H9 (cell line): ENCODE measurements at regions not wholly inside any gene's neighbourhood (a gene's known extent, or its start where the extent isn't known, plus 50 kb on each side); places are given as distances from the start of the nearest gene placed in this dataset.

Experiments
- DNase-seq: peaks from one replicate; pipeline ENCODE4 v3.0.0-alpha.2; 2017
- H2AFZ ChIP-seq: one replicate; pipeline ENCODE4 v1.6.1; 2013; ENCODE audit warnings: mild to moderate bottlenecking, low read length, control low read depth, moderate library complexity
- H2AK5ac ChIP-seq: 2 replicates; pipeline ENCODE4 v1.6.1; 2013; ENCODE audit warnings: low read length, control low read depth, mixed read lengths; ENCODE audit not compliant: insufficient read length
- H2BK120ac ChIP-seq: one replicate; pipeline ENCODE4 v1.6.1; 2013; ENCODE audit warnings: low read depth, mild to moderate bottlenecking, low read length, control low read depth, inconsistent platforms; ENCODE audit not compliant: poor library complexity, severe bottlenecking
- H2BK12ac ChIP-seq: 2 replicates; pipeline ENCODE4 v1.6.1; 2013; ENCODE audit warnings: low read length, control low read depth, mixed read lengths, low read depth; ENCODE audit not compliant: insufficient read length
- H2BK15ac ChIP-seq: 2 replicates; pipeline ENCODE4 v1.6.1; 2013; ENCODE audit warnings: low read depth, low read length, control low read depth
- H2BK20ac ChIP-seq: one replicate; pipeline ENCODE4 v1.6.1; 2013; ENCODE audit warnings: low read depth, mild to moderate bottlenecking, low read length, control low read depth, inconsistent platforms; ENCODE audit not compliant: poor library complexity, severe bottlenecking
- H2BK5ac ChIP-seq: 2 replicates; pipeline ENCODE4 v1.6.1; 2013; ENCODE audit warnings: low read length, control low read depth, mixed read lengths; ENCODE audit not compliant: insufficient read length
- H3K14ac ChIP-seq: 2 replicates; pipeline ENCODE4 v1.6.1; 2013; ENCODE audit warnings: low read length, control low read depth; ENCODE audit not compliant: insufficient read depth
- H3K18ac ChIP-seq: 2 replicates; pipeline ENCODE4 v1.6.1; 2013; ENCODE audit warnings: low read depth, mild to moderate bottlenecking, mixed read lengths, low read length, control low read depth; ENCODE audit not compliant: insufficient read length
- H3K23ac ChIP-seq: 2 replicates; pipeline ENCODE4 v1.6.1; 2013; ENCODE audit warnings: low read length, control low read depth, mixed read lengths, low read depth; ENCODE audit not compliant: insufficient read length
- H3K23me2 ChIP-seq: 2 replicates; pipeline ENCODE4 v1.6.1; 2013; ENCODE audit warnings: low read depth, mild to moderate bottlenecking, mixed read lengths, low read length, control low read depth; ENCODE audit not compliant: insufficient read length, poor library complexity, severe bottlenecking
- H3K27ac ChIP-seq: 2 replicates; pipeline ENCODE4 v1.5.1; 2013; ENCODE audit warnings: low read length, control low read depth, mixed read lengths, low read depth; ENCODE audit not compliant: insufficient read length
- H3K27me3 ChIP-seq: 2 replicates; pipeline ENCODE4 v1.6.1; 2013; ENCODE audit warnings: low read length, control low read depth, inconsistent platforms; ENCODE audit not compliant: insufficient read depth
- H3K4ac ChIP-seq: 2 replicates; pipeline ENCODE4 v1.6.1; 2013; ENCODE audit warnings: low read depth, mild to moderate bottlenecking, control low read depth, inconsistent platforms, low read length, moderate library complexity
- H3K4me1 ChIP-seq: 2 replicates; pipeline ENCODE4 v1.6.1; 2013; ENCODE audit warnings: low read length, control low read depth, inconsistent platforms; ENCODE audit not compliant: insufficient read depth
- H3K4me2 ChIP-seq: 2 replicates; pipeline ENCODE4 v1.6.1; 2013; ENCODE audit warnings: low read length, control low read depth, mixed read lengths; ENCODE audit not compliant: insufficient read length, insufficient read depth
- H3K56ac ChIP-seq: 2 replicates; pipeline ENCODE4 v1.6.1; 2013; ENCODE audit warnings: low read depth, mild to moderate bottlenecking, mixed read lengths, low read length, control low read depth; ENCODE audit not compliant: insufficient read length
- H3K79me1 ChIP-seq: 2 replicates; pipeline ENCODE4 v1.6.1; 2013; ENCODE audit warnings: low read depth, mild to moderate bottlenecking, moderate library complexity, low read length, control low read depth, inconsistent platforms; ENCODE audit not compliant: insufficient read depth, poor library complexity, severe bottlenecking
- H3K79me2 ChIP-seq: 2 replicates; pipeline ENCODE4 v1.6.1; 2013; ENCODE audit warnings: low read length, control low read depth, inconsistent platforms; ENCODE audit not compliant: insufficient read depth
- H3K9ac ChIP-seq: 2 replicates; pipeline ENCODE4 v1.6.1; 2013; ENCODE audit warnings: low read length, control low read depth, mixed read lengths; ENCODE audit not compliant: insufficient read length; ENCODE audit errors: extremely low read depth
- H3K9me3 ChIP-seq: one replicate; pipeline ENCODE4 v1.6.1; 2013; ENCODE audit warnings: low read depth, low read length, inconsistent platforms; ENCODE audit not compliant: control insufficient read depth
- H3T11ph ChIP-seq: one replicate; pipeline ENCODE4 v1.6.1; 2013; ENCODE audit warnings: mild to moderate bottlenecking, low read length, control low read depth, inconsistent platforms
- H4K20me1 ChIP-seq: one replicate; pipeline ENCODE4 v1.6.1; 2013; ENCODE audit not compliant: control insufficient read depth, insufficient read length, insufficient read depth
- H4K5ac ChIP-seq: 2 replicates; pipeline ENCODE4 v1.6.1; 2013; ENCODE audit warnings: low read depth, mild to moderate bottlenecking, mixed read lengths, low read length, control low read depth; ENCODE audit not compliant: insufficient read length
- H4K8ac ChIP-seq: replicated peaks from 2 replicates; pipeline ENCODE4 v1.6.1; 2013; ENCODE audit warnings: low read length, control low read depth, mixed read lengths, low read depth; ENCODE audit not compliant: insufficient read length
- H4K91ac ChIP-seq: 2 replicates; pipeline ENCODE4 v1.6.1; 2013; ENCODE audit warnings: low read depth, mild to moderate bottlenecking, moderate library complexity, mixed read lengths, low read length, control low read depth; ENCODE audit not compliant: insufficient read length
- H3K27ac Mint-ChIP-seq, 3 experiments: 2 replicates in 2 of 3; 3 replicates in 1 of 3; pipeline ENCODE4 v1.8.0; 2020 to 2021; ENCODE audit warnings: mixed read lengths in 3 of 3, mild to moderate bottlenecking in 1 of 3, moderate library complexity in 1 of 3
- H3K27me3 Mint-ChIP-seq: 2 replicates; pipeline ENCODE4 v1.8.0; 2021; ENCODE audit warnings: low read depth, mild to moderate bottlenecking, moderate library complexity, mixed read lengths
- H3K36me3 Mint-ChIP-seq, 3 experiments: 2 replicates in 2 of 3; 3 replicates in 1 of 3; pipeline ENCODE4 v1.8.0; 2020 to 2021; ENCODE audit warnings: low read depth in 3 of 3, mixed read lengths in 3 of 3; ENCODE audit not compliant: insufficient read depth in 1 of 3
- H3K4me1 Mint-ChIP-seq, 2 experiments: 2 replicates each; pipeline ENCODE4 v1.8.0; 2020; ENCODE audit warnings: mixed read lengths in 2 of 2
- H3K4me3 Mint-ChIP-seq, 2 experiments: 2 replicates in 1 of 2; 3 replicates in 1 of 2; pipeline ENCODE4 v1.8.0; 2020 to 2021; ENCODE audit warnings: mild to moderate bottlenecking in 2 of 2, mixed read lengths in 2 of 2, moderate library complexity in 1 of 2
- H3K9me3 Mint-ChIP-seq, 2 experiments: 2 replicates in 1 of 2; 3 replicates in 1 of 2; pipeline ENCODE4 v1.8.0; 2020; ENCODE audit warnings: mild to moderate bottlenecking in 2 of 2, mixed read lengths in 2 of 2, moderate library complexity in 1 of 2
- WGBS: extraction: QIAGEN DNeasy Blood & Tissue Kit; methylation state at CpG from one replicate; pipeline ENCODE4 v1.1.7; 2013; ENCODE audit warnings: missing lambda C conversion rate, low lambda C conversion rate, mixed read lengths; ENCODE audit not compliant: insufficient read length; ENCODE audit errors: extremely low coverage; 5-methylcytosine and 5-hydroxymethylcytosine counted together
- TF ChIP-seq, protein P1 (sequence below): fragments of 200-600 bp; sonication (generic); conservative IDR thresholded peaks from 3 replicates; pipeline ENCODE4 v1.8.0; 2021; ENCODE audit warnings: antibody characterized with exemption, mild to moderate bottlenecking

DNA sequence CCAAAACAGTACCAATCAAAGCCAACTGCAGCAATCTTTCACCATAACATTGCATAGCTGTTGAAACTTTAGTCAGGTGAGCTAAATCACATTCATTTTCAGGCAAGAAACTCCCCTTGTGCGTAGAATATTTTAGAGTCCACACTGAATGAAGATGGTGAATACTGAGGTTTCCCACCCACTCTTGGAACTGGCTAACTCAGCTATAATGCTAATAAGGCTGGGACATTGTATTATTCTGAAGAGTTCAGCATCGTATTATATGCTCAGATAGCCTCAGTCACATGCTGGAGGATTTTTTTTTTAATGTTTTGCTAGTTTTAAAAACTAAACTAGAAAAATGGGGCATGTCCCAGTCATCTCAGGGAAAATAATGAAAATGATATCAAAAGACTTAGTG lies 352.3 kb upstream of the FMN2 start:
- Histone ChIP-seq H2AFZ (no peak overlapping the region), H3T11ph (no peak overlapping the region), H3K9me3 (no peaks in the 10 kb centered on the region), H4K8ac (no peak overlapping the region), H4K5ac (no peak overlapping the region), H3K4me2 (no peak overlapping the region), H2BK120ac (no peak overlapping the region), H2BK20ac (no peak overlapping the region), H2BK15ac (no peak overlapping the region), H4K91ac (no peak overlapping the region), H4K20me1 (no peaks in the 10 kb centered on the region), H3K9ac (no peak overlapping the region), H3K79me1 (no peaks in the 10 kb centered on the region), H3K23me2 (no peaks in the 10 kb centered on the region), H2BK5ac (no peak overlapping the region), H3K79me2 (no peaks in the 10 kb centered on the region), H3K4me1 (no peaks in the 10 kb centered on the region; the same call in 1 of the 2 replicates), H3K56ac (no peak overlapping the region), H3K4ac (no peak overlapping the region), H2AK5ac (no peak overlapping the region), H3K27ac (no peak overlapping the region), H3K14ac (no peak overlapping the region), H3K18ac (no peak overlapping the region), H2BK12ac (no peak overlapping the region), H3K23ac (no peak overlapping the region), H3K27me3 (no peaks in the 10 kb centered on the region)
- no peak for DNase-seq
- no peaks in the 10 kb centered on the region for H3K9me3 Mint-ChIP-seq
- no peaks in the 10 kb centered on the region for H3K36me3 Mint-ChIP-seq
- H3K27me3 Mint-ChIP-seq = no peaks in the 10 kb centered on the region
- WGBS = no CpG with 5 or more reads among the region's 2 CpGs
- H3K4me1 Mint-ChIP-seq = no peaks in the 10 kb centered on the region
- TF ChIP-seq, protein P1, sequence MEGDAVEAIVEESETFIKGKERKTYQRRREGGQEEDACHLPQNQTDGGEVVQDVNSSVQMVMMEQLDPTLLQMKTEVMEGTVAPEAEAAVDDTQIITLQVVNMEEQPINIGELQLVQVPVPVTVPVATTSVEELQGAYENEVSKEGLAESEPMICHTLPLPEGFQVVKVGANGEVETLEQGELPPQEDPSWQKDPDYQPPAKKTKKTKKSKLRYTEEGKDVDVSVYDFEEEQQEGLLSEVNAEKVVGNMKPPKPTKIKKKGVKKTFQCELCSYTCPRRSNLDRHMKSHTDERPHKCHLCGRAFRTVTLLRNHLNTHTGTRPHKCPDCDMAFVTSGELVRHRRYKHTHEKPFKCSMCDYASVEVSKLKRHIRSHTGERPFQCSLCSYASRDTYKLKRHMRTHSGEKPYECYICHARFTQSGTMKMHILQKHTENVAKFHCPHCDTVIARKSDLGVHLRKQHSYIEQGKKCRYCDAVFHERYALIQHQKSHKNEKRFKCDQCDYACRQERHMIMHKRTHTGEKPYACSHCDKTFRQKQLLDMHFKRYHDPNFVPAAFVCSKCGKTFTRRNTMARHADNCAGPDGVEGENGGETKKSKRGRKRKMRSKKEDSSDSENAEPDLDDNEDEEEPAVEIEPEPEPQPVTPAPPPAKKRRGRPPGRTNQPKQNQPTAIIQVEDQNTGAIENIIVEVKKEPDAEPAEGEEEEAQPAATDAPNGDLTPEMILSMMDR = no peak
- H3K4me3 Mint-ChIP-seq = no peak overlapping the region
- no peak overlapping the region for H3K27ac Mint-ChIP-seq
